DOHH2 (cell line): ENCODE measurements at regions not wholly inside any gene's neighbourhood (a gene's known extent, or its start where the extent isn't known, plus 50 kb on each side); places are given as distances from the start of the nearest gene placed in this dataset.

Source experiments
- H3F3A ChIP-seq: fragments of 200-600 bp; sonication (generic), shearing (Covaris generic); 2 replicates; pipeline ENCODE4 v1.6.0; 2016; ENCODE audit warnings: antibody characterized with exemption, mild to moderate bottlenecking; ENCODE audit not compliant: control insufficient read depth, insufficient read depth
- H3K27ac ChIP-seq: fragments of 200-600 bp; sonication (generic); 2 replicates; pipeline ENCODE4 v1.5.1; 2014; ENCODE audit warnings: low read depth, mild to moderate bottlenecking, low read length, moderate library complexity
- H3K27me3 ChIP-seq: fragments of 200-600 bp; sonication (generic); 2 replicates; pipeline ENCODE4 v1.6.1; 2014; ENCODE audit warnings: mild to moderate bottlenecking, low read length, mixed read lengths; ENCODE audit not compliant: control insufficient read depth
- H3K36me3 ChIP-seq: fragments of 200-600 bp; sonication (generic); 2 replicates; pipeline ENCODE4 v1.6.1; 2014; ENCODE audit warnings: mild to moderate bottlenecking, low read length, moderate library complexity, mixed read lengths; ENCODE audit not compliant: control insufficient read depth
- H3K4me1 ChIP-seq: fragments of 200-600 bp; sonication (generic); 2 replicates; pipeline ENCODE4 v1.6.1; 2014; ENCODE audit warnings: mild to moderate bottlenecking, low read length, mixed read lengths; ENCODE audit not compliant: control insufficient read depth
- H3K4me2 ChIP-seq: fragments of 200-600 bp; sonication (generic); 2 replicates; pipeline ENCODE4 v1.6.0; 2014; ENCODE audit warnings: mild to moderate bottlenecking, low read length, moderate library complexity
- H3K4me3 ChIP-seq: fragments of 200-600 bp; sonication (generic); 2 replicates; pipeline ENCODE4 v1.5.1; 2014; ENCODE audit warnings: mild to moderate bottlenecking, low read length, mixed read lengths
- H3K79me2 ChIP-seq: fragments of 200-600 bp; sonication (generic); 2 replicates; pipeline ENCODE4 v1.6.1; 2014; ENCODE audit warnings: mild to moderate bottlenecking, low read length, mixed read lengths; ENCODE audit not compliant: control insufficient read depth
- H3K9me2 ChIP-seq: fragments of 200-600 bp; sonication (generic); replicated peaks from 2 replicates; pipeline ENCODE4 v1.6.1; 2014; ENCODE audit warnings: mild to moderate bottlenecking, low read length, mixed read lengths; ENCODE audit not compliant: control insufficient read depth
- H3K9me3 ChIP-seq: fragments of 200-600 bp; sonication (generic); 2 replicates; pipeline ENCODE4 v1.6.1; 2014; ENCODE audit warnings: antibody characterized with exemption, low read length, mixed read lengths; ENCODE audit not compliant: control insufficient read depth, insufficient read depth
- H4K20me1 ChIP-seq: fragments of 200-600 bp; sonication (generic); 2 replicates; pipeline ENCODE4 v1.6.0; 2014; ENCODE audit warnings: low read depth, mild to moderate bottlenecking, antibody characterized with exemption, low read length, moderate library complexity; ENCODE audit not compliant: control insufficient read depth, insufficient read depth
- CTCF ChIP-seq: fragments of 200-600 bp; sonication (generic); IDR thresholded peaks from one replicate; pipeline ENCODE4 v1.5.1; 2014; ENCODE audit warnings: antibody characterized with exemption, mild to moderate bottlenecking, low read depth, low read length; ENCODE audit not compliant: poor library complexity, severe bottlenecking
- EZH2phosphoT487 ChIP-seq: fragments of 200-600 bp; sonication (generic); IDR thresholded peaks from 2 replicates; pipeline ENCODE4 v1.6.1; 2017; ENCODE audit warnings: borderline replicate concordance, mild to moderate bottlenecking, antibody characterized with exemption, low read length, moderate library complexity, mixed read lengths

DNA sequence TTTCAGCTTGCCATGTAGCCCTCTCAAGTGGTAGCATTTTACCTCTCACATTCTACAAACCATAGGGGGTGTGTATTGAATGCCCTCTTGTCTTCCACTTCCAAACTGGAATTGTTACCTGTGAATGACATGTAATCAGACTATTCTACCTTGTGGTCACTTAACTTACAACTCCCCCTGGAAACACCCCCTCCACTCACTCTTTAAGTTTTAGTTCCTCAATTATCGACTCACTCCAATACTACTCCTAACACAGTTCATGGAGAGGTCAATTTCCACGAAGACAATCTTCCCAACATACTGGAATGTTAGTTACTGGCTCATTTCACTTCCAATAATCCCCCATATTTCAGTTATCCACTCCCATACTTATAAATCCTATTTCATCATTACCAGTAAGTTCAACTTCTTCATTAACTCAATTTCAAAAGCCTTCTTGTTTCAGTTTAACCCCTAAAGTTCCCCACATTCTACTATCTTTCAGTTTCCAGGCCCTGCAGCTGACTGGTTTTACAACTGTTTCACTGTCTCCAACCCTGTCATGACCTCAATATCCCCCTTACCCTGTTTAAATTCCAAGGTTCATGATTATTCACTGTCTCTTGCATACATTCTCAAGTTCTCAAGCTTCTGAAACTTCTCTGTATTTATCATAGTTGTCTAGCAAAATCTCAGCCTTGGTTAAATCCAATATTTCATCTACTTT is 92.5 kb downstream of the C11orf87 start:
- Histone ChIP-seq H4K20me1 (no peaks in the 10 kb centered on the region), H3K4me2 (no peak overlapping the region), H3K27ac (no peak overlapping the region), H3K4me1 (no peaks in the 10 kb centered on the region), H3K36me3 (no peaks in the 10 kb centered on the region), H3K9me2 (no peaks in the 10 kb centered on the region), H3K9me3 (no peaks in the 10 kb centered on the region), H3F3A (no peaks in the 10 kb centered on the region), H3K79me2 (no peaks in the 10 kb centered on the region), H3K27me3 (no peaks in the 10 kb centered on the region), H3K4me3 (no peak overlapping the region)
- TF ChIP-seq EZH2phosphoT487 (no peak), CTCF (no peak)

GRCh38 chr11:109519253-109519652 is 97.3 kb downstream of the C11orf87 start:
- no peaks in the 10 kb centered on the region for H3K4me1 ChIP-seq
- no peak overlapping the region for H3K4me3 ChIP-seq
- no peak overlapping the region for H3K27ac ChIP-seq
- TF ChIP-seq CTCF (no peak), EZH2phosphoT487 (no peak)
- H3K27me3 ChIP-seq: no peaks in the 10 kb centered on the region
- no peaks in the 10 kb centered on the region for H4K20me1 ChIP-seq
- H3K9me2 ChIP-seq: no peaks in the 10 kb centered on the region
- H3K9me3 ChIP-seq: no peaks in the 10 kb centered on the region
- no peak overlapping the region for H3K4me2 ChIP-seq
- no peaks in the 10 kb centered on the region for H3F3A ChIP-seq
- H3K79me2 ChIP-seq: no peaks in the 10 kb centered on the region
- H3K36me3 ChIP-seq: no peaks in the 10 kb centered on the region

- Histone ChIP-seq H3K9me3 (no peaks in the 10 kb centered on the region), H3K4me1 (no peaks in the 10 kb centered on the region), H3K27me3 (no peaks in the 10 kb centered on the region), H3K27ac (no peak overlapping the region), H3K4me3 (no peak overlapping the region), H3F3A (no peaks in the 10 kb centered on the region), H3K79me2 (no peaks in the 10 kb centered on the region), H4K20me1 (no peaks in the 10 kb centered on the region), H3K4me2 (no peak overlapping the region), H3K36me3 (no peaks in the 10 kb centered on the region), H3K9me2 (no peaks in the 10 kb centered on the region)
- TF ChIP-seq EZH2phosphoT487 (no peak), CTCF (no peak)
Measured at GRCh38 chr11:109521571-109522086, 99.6 kb downstream of the C11orf87 start.
